ENCODE measurements at regions not wholly inside any gene's neighbourhood (a gene's known extent, or its start where the extent isn't known, plus 50 kb on each side); places are given as distances from the start of the nearest gene placed in this dataset.
"Not testable (repeated sequence)": the region's sequence is repeated elsewhere in the genome, so short reads cannot be mapped to it uniquely, and the experiment has no call there.

DNA sequence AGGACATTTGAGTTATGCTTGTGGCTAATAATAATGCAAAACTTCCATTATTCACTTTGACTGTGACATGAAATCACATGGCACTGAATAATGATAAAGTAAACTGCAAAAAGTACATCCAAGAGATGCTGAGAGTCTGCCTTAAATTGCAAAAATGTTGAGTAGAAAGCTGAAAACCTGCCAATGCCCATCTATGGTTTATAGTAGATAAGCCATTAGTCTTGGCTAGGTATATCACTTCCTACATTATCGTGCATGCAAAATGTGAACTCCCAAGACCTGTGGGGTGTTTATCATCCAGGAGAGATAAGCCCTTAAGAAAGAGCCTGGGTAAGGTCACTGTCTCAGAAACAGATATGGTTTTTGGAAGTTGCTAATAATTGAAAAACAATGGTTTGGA lies 208.7 kb upstream of the DPYD start:
- DNase-seq (ENCODE audit: low read depth, low spot score): no peak

DNA sequence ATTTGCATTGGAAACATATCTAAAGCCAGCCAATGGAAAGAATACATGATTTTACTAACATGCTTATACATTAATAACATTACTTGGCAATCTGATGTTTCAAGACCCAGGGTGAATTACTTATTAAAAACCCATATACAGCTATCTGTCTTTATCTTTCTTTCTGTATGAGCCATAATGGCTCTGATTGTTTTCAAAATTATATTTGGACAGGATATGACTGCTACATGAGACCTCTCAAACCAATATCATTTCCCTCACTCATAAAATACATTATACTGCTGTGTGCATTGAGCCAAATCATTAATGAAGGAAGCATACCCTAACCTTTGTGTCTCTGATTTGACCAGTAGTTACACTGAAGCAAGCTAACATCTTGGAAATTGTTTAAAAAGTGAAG lies 205.9 kb upstream of the DPYD start:
- DNase-seq (ENCODE audit: low read depth, low spot score): no peak

DNA sequence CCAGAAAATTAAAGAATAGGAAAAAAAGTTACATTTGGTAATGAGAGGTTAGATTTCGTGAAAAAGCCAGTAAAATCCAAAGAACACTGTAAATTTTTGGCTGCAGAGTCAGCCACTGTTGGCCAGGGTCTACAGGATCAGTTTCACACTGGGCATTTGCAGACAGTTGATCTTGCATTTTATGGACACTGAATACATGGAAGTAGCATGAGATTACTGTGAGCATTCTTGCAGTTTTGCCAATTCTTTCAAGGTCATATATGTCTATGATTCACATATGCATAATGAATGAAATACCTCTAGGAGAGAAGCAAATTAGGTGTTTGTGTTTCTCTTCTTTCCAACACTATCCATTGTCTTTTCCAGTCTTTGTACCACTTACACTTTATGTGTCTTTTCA lies 200.8 kb upstream of the DPYD start:
- DNase-seq (ENCODE audit: low read depth, low spot score): no peak

DNA sequence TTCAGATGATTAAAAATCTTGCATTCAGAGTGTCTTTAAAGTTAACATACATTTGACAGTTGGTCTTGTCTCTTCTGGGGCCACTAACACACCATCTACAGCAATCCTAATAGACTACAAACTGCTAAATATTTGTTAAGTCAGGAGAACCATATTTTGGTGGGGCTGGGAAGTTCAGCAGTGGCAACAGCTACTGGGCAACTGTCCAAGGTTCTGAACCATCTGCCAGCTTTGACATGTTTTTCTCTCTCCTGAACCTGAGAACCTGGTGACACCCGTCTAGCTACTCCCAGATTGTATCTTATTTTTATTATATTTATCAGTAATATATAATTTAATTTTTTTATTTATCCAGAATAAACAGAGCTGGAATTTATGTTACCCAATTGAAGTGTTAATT lies 199.0 kb upstream of the DPYD start:
- no peak for DNase-seq (ENCODE audit: low read depth, low spot score)

DNA sequence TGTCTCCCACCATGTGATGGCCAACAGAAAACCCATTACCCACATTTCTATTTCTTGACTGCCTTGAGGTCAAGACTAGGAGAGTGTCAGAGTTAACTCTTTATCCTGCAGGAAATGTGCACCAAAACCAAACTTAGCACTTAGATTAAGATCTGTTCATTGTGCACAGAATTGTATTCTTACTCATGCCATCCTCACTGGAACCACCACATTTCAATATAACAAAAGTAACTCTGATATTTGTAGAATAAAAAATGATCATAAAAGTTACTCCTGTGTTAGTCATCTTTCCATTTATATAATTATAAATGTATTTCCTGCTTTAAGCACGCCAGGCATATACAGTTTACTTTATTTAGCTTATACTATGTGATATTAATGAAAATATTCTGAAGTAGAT lies 193.0 kb upstream of the DPYD start:
- DNase-seq (ENCODE audit: low read depth, low spot score): no peak

DNA sequence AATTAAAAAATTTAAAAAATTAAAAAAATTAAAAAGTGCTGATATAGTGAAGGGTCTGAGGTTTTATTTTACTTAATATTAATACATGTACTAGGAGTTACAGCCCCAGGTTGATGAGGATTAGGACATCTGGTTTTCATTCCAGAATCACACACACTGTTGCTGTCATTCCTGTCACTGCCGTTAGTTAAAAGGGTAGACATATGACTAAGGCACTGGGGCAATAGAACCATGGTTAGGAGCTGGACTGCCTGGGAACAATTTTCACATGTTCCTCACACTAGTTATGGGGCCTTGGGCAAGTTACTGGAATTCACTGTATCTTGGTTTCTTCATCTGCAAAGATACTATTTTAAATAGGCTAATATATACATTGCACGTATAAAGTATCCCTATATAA lies 191.8 kb upstream of the DPYD start:
- no peak for DNase-seq (ENCODE audit: low read depth, low spot score)

DNA sequence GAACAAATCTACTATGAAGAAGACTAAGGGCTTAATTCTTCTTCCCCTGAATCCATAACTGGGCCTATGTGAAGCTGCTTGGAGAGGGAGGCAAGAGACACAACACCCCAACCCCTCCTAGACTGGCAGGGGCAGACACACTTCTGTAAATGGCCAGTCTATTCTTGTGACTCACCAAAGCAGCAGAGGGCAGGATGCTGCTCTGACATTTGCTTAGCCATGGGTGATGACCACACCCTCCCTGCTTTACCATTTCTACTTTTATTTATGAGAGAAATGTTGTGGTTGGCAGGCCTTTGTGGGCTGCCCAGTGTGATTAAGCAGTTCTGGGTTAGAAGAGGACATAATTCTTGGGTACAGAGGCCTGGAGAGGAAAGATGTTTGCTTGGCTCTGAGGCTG lies 189.8 kb upstream of the DPYD start:
- no peak for DNase-seq (ENCODE audit: low read depth, low spot score)

DNA sequence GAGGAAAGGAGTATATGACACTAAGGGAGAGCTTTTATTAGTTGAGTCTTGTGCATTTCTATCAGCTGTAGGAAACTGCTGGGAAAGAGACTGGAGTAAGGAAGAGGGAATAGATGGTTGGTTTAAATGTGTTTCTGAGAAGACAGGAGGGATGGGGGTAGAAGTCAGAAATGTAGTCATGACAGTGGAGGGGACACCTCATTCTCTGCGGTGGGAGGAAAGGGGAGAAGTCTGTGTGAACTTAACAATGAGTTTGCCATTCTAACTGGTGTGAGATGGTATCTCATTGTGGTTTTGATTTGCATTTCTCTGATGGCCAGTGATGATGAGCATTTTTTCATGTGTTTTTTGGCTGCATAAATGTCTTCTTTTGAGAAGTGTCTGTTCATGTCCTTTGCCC lies 187.5 kb upstream of the DPYD start:
- not testable (repeated sequence) for DNase-seq (ENCODE audit: low read depth, low spot score)

DNA sequence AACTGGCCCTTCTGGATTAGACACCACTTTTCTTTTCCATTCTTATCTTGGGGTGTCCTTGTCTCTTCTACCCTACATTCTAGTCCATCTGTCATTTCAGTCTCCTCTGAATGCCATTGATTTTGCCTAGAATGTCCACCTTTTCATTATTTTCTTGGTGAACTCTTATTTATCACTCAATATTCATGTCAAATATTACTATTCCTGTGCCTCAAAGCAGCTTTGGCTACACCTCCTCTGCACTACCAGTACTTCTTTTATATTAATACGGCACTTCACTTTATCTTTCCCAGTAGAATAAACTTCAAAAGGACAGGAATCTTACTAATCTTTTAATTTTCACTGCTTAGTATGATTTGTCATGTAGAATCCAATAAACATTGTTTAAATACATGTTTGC lies 186.4 kb upstream of the DPYD start:
- DNase-seq (ENCODE audit: low read depth, low spot score): no peak

DNA sequence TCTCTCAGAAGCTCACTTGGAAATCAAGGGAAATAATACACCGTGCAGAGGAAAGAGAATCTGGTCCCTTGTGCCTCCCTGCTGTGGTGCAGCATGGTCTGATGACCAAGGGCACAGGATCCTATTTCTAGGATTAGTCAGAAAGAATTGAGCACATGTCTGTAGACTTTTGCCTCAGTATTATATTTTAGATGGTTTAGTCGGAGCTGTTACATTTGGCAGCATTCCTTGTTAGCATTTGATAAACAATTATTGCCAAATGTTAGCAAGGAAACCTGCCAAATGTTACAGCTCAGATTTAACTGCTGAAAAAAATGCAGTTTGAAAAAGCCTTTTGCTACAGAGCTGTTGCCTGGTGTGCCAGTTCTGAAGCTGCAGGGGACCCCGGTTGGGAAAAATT lies 183.5 kb upstream of the DPYD start:
- DNase-seq (ENCODE audit: low read depth, low spot score): peak; percentile 41

DNA sequence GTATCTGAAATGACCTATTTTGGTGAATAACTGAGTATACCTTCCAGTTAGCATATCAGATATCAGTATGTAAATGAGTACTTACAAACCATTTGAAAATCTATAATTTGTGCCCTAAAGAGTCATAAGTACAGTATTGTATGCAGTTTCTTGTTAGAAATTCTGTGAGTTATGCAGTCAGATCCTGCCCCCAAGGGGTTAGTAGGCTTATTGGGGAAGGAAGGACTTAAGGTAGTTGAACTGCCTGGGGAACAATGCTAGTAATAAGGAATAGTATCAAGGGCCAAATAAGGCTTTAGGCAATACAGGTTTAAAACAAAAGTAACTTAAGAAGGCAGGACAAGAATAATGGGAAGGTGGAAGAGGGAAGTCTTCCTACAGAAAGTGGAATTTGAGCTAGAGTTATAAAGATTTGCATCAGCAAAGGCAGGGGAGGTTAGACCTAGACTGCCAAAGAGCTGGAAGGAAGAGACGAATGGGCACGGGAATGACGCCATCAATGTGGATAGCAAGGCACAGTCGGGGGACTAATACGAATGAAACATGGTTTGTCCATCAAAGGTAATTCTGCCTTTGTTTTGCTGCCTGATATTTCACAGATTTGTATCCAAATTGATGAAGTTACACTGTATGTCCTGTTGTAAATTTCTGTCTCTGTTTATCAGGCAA lies 182.9 kb upstream of the DPYD start:
- DNase-seq (ENCODE audit: low read depth, low spot score): no peak

DNA sequence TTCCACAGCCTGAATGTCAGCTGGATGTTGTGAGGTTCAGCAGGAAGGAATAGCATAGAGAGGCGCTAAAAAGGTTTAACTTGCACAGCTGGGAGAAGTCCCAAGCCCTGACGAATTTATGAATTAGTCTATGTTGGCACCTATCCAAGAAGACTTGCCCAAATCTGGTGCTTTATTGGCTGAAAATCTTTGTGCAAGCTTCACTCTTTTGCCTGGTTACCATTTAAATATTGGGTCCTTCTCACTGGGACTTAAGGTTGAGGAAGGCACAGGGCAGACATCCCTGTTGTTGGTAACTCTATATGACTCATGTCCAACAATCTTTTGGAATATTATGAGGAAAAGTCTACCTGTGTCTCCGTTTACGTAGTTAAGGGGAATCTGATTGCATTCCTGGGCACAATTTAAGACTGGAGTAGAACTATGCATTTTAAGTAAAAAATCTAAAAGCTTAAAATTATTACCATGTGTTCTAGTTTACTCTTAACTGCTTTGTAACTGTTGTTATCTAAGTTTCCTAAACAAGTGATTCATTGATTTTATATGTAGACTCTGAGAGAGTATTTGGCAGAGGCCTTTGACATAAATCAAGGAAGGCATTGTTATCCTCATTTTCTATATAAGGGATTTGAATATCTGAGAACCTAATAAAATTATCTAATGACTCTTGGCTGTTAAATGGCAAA lies 181.7 kb upstream of the DPYD start:
- DNase-seq (ENCODE audit: low read depth, low spot score): no peak

DNA sequence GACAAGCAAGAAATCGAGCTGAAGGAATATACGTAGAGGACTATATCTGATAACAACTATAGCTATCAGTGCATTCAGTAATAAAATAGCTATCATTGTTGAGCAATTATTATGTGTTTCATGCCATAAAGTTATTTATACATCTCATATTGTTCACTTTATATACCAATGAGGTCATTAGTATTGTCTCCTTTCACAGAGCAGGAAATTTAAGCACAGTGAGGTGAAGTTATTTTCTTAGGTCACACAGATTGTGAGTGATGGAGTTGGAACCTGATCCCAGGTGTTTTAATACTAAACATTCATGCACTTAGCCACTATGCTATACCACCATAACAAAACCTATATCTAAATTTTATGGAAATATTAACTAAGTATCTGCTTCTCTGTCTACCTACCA lies 180.5 kb upstream of the DPYD start:
- DNase-seq (ENCODE audit: low read depth, low spot score): no peak

DNA sequence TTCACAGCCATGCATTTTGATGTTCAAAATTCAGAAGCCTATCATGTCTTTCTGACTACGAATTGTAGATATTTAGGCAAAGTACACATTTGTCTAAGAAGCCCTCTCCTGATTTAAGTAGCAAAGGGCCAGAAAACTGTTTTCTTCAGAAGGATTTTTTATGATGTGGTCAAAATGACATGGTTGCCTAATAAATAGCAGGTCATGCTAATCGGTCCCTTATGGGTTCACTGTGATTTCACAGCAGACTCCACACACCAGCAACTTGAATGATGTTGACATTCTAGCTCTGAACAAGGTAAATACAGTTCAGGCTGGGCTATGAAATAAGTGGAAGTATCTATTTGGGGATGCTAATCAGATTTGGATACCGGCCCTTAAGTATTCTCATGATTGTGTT lies 178.7 kb upstream of the DPYD start:
- no peak for DNase-seq (ENCODE audit: low read depth, low spot score)

DNA sequence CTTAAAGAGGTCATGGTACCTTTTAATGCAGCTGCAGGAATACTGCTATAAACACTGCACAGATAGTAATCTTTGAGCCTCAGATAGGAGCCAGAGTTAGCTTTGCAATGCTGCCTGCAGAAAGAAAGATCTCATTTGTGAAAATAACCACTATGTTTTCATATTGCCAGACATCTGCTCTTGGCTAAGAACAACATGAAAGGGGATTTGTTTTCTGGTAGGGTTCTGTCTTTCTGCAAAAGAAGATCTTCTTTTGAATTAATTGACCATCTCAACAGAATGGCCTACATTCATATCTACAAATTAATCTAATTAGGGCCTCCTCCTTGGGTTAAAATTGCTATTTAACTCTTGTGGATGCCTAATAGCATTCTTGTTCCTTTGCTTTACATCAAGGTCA lies 177.6 kb upstream of the DPYD start:
- no peak for DNase-seq (ENCODE audit: low read depth, low spot score)

DNA sequence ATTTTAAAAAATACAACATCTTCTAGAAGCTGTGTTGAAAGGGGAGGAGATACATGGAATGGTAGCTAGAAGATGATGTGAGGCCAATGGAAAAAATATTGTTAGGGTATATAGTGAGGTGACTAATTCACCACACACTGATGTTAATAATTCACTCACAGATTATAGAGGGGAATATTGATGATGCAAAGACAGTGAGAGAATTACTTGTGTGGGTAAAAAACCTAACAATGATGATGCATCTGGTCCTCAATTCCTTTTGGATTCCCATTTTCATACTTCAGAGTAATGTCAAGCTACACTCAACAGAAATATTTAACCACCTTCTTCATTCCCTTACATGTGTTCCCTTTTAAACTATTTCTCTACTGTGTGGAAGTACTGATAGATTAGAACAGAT lies 169.5 kb upstream of the DPYD start:
- no peak for DNase-seq (ENCODE audit: low read depth, low spot score)

DNA sequence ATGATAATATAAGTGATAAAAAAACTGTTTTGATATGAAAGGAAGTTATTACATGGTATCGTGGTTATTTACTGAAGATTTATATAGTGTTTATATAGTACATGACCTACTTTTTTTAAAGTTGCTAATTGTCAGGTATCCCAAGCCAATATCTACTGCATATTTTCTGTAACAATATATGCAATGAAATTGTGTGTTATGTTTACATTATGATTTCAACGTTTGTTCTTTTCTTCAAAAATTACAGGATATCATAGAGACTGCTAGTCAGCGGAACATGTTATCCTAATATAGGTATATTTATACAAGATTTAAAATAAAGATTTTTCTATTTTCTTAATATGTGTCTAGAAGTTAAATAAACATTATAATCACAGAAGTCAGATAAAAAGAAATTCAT lies 167.5 kb upstream of the DPYD start:
- no peak for DNase-seq (ENCODE audit: low read depth, low spot score)

DNA sequence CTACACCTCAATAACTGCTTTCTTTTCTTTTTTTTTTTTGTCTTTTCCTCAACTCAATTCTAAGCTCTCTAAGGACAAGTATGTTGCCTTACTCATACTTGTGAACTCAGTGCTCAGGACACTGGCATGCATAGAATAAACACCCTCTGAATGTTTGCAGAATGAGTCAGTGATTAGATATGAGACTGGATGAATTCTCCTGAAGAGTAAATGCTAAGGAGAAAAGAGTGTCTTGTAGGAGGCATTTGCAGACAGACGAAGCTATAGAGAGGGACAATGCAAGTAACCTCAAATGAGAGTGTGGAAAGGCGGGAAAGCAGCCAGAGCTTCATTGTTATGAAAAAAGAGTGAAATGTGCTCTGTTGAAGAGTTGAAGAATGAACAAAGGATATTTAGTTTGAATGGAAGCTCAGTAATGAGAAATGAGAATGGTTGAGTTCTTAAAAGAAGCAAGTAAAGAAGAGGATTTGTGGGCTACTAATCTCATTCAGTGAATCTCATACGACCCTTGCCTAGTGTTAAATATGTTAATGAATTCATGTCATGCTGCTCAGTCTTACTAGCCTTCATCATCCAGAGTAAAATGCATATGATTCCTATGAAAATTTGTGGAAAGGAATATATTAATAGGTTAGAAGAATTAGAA lies 166.1 kb upstream of the DPYD start:
- DNase-seq (ENCODE audit: low read depth, low spot score): peak; percentile 69

DNA sequence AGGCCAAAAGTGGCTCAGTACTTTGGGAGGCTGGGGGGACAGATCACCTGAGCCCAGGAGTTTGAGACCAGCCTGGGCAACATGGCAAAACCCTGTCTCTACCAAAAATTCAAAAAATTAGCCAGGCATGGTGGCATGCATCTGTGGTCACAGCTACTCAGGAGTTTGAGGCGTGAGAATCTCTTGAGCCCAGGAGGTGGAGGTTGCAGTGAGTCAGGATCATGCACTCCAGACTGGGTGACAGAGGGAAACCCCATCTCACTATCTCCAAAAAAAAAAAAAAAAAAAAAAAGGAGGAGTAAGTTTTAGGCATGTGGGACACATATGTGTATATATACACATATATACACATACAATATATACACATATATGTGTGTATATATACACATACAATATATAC lies 165.3 kb upstream of the DPYD start:
- DNase-seq (ENCODE audit: low read depth, low spot score): no peak

DNA sequence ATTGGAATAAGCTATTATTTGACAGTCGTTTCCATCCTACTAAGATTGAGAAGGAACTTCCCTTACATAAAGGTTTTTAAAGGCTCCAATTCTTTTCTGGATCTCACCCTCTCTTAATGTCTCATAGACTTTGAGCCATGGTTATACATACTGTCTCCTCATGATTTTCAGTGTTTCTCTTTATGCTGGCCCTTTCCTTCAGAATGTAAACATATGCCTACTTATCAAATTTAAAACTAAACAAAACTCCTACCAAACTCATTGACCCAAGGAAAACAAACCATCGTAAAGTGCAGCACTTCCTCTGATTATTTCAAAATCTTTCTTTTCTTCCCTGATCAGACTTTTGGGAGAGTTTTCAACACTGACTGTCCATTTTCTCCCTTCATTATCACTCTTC lies 163.4 kb upstream of the DPYD start:
- DNase-seq (ENCODE audit: low read depth, low spot score): no peak

DNA sequence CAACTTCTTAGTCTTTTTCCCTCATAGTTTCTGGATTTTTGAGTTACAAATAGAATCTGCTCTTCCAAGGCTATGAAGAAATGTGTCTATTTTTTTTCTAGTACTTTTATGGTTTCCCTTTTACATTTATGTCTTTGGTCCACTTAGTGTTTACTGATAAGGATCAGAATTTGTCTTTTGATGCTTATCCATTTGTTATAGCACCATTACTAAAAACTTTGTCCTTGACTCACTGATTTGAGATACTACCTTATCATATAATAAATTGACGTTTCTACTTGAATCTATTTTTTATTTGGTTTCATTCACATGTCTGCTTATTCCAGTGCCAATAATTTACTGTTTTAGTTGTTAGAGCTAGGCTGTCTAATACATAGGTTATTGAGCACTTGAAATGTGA lies 161.1 kb upstream of the DPYD start:
- no peak for DNase-seq (ENCODE audit: low read depth, low spot score)

DNA sequence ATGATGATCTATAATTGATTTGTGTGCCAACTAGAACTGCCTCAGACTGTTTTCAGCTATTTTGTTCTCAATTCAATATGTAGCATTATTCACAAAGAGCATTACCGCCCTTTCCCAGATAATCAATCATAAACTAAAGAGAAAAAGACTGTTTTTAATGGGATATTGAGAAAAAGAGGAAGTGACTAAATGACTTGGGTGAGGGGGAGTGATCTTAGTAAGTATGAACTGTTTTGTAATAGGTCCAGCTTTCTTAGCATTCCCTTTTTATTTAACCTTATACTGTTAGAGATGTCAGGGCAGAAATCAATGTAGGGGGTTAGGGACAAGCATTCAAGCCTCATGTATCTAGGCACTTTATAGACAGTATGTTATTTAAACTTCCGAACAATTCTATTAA lies 157.8 kb upstream of the DPYD start:
- no peak for DNase-seq (ENCODE audit: low read depth, low spot score)

DNA sequence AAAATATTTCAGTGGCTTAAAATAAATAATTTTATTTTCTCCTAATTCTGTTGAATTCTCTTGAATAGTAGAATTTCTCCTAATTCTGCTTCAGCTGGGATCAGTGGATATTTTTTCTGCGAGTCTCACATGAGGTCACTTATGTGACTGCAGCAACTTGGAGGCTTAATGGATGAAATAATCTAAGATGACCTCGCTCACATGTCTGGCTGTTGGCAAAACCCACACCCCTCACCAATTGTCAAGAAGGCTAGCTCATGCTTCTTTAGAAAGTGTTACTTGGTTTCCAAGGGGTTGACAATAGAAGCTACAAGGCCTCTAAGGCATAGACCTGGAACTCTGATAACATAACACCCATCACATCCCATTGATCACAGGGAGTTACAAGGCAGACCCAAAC lies 156.9 kb upstream of the DPYD start:
- DNase-seq (ENCODE audit: low read depth, low spot score): no peak

All from brain pericyte (primary cell).